HG02840 (cell line): ENCODE measurements at regions not wholly inside any gene's neighbourhood (a gene's known extent, or its start where the extent isn't known, plus 50 kb on each side); places are given as distances from the start of the nearest gene placed in this dataset.

Experiments used
- ATAC-seq: cut with Tn5 transposase; IDR thresholded peaks from one replicate; pipeline ENCODE4 v1.9.1; 2021; ENCODE audit warnings: mild to moderate bottlenecking, moderate library complexity, moderate number of reproducible peaks; ENCODE audit not compliant: unreplicated experiment, low FRiP score

GRCh38 chr10:81008726-81009125 is 471.0 kb downstream of the SH2D4B start:
- no peak for ATAC-seq

GRCh38 chr10:81009296-81009695 is 471.6 kb downstream of the SH2D4B start:
- no peak for ATAC-seq

GRCh38 chr10:81013771-81014170 is 476.1 kb downstream of the SH2D4B start:
- no peak for ATAC-seq

GRCh38 chr10:81019029-81019890 is 481.6 kb downstream of the SH2D4B start:
- ATAC-seq = peak; percentile 80

- no peak for ATAC-seq
These were observed 483.9 kb downstream of the SH2D4B start for GRCh38 chr10:81021428-81022129.

- no peak for ATAC-seq
These were observed 488.9 kb downstream of the SH2D4B start for GRCh38 chr10:81026591-81026990.

GRCh38 chr10:81027223-81027622 is 489.5 kb downstream of the SH2D4B start:
- no peak for ATAC-seq

GRCh38 chr10:81027706-81028105 is 490.0 kb downstream of the SH2D4B start:
- no peak for ATAC-seq

GRCh38 chr10:81031774-81032173 is 494.1 kb downstream of the SH2D4B start:
- ATAC-seq = peak; percentile 84

GRCh38 chr10:81034383-81034782 is 496.7 kb downstream of the SH2D4B start:
- no peak for ATAC-seq

- ATAC-seq = peak; percentile 81
These were observed 498.6 kb downstream of the SH2D4B start for GRCh38 chr10:81036257-81036656.

- no peak for ATAC-seq
These were observed 502.3 kb downstream of the SH2D4B start for GRCh38 chr10:81040031-81040430.

- ATAC-seq = no peak
These were observed 503.2 kb downstream of the SH2D4B start for GRCh38 chr10:81040940-81041339.

GRCh38 chr10:81042647-81043046 is 504.9 kb downstream of the SH2D4B start:
- no peak for ATAC-seq

- no peak for ATAC-seq
These were observed 527.8 kb downstream of the SH2D4B start for GRCh38 chr10:81065474-81065873.

GRCh38 chr10:81068460-81068859 is 530.8 kb downstream of the SH2D4B start:
- no peak for ATAC-seq

GRCh38 chr10:81071087-81071796 is 533.5 kb downstream of the SH2D4B start:
- no peak for ATAC-seq

- no peak for ATAC-seq
These were observed 535.5 kb downstream of the SH2D4B start for GRCh38 chr10:81073155-81073554.

- no peak for ATAC-seq
These were observed 544.4 kb downstream of the SH2D4B start for GRCh38 chr10:81081887-81082620.

- no peak for ATAC-seq
These were observed 545.1 kb downstream of the SH2D4B start for GRCh38 chr10:81082621-81083376.
